Stomach (tissue), 4 donors: ENCODE measurements at regions not wholly inside any gene's neighbourhood (a gene's known extent, or its start where the extent isn't known, plus 50 kb on each side); places are given as distances from the start of the nearest gene placed in this dataset.

Experiments used
- POLR2AphosphoS5 ChIP-seq, 3 donors: sonication (generic); formaldehyde crosslinking; IDR thresholded peaks; one replicate each; pipeline ENCODE4 v1.6.1; 2016; ENCODE audit warnings: antibody characterized with exemption in 3 of 3
- TF ChIP-seq, protein P1 (sequence below), 7 experiments: fragments of 450-650 bp in 4 of 7; fragments of 200-600 bp in 3 of 7; sonication (generic) in 3 of 7; IDR thresholded peaks; one replicate each; pipeline ENCODE4 v1.5.1; 2016 to 2019; ENCODE audit warnings: antibody characterized with exemption in 7 of 7, control low read depth in 2 of 7, mild to moderate bottlenecking in 1 of 7

DNA sequence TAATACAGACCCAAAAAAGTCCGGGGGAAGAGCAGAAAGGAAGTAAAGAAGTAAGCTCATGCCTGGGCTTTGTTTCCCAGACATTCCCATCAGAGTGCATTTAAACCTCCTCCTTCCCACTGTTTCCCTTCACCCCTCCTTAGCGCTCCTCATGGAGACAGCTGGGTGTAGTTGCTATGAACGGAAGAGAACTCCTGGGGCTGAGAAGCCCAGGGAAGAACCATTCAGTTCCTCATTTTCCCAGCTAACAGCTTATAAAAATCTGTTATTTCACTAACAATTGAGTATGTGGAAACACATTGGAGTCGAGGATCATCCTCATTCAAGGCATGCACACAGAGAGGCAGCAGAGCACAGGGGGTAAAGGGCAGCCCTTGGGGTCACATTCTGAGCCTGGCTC lies 299.3 kb downstream of the SHQ1 start:
- TF ChIP-seq, protein P1, sequence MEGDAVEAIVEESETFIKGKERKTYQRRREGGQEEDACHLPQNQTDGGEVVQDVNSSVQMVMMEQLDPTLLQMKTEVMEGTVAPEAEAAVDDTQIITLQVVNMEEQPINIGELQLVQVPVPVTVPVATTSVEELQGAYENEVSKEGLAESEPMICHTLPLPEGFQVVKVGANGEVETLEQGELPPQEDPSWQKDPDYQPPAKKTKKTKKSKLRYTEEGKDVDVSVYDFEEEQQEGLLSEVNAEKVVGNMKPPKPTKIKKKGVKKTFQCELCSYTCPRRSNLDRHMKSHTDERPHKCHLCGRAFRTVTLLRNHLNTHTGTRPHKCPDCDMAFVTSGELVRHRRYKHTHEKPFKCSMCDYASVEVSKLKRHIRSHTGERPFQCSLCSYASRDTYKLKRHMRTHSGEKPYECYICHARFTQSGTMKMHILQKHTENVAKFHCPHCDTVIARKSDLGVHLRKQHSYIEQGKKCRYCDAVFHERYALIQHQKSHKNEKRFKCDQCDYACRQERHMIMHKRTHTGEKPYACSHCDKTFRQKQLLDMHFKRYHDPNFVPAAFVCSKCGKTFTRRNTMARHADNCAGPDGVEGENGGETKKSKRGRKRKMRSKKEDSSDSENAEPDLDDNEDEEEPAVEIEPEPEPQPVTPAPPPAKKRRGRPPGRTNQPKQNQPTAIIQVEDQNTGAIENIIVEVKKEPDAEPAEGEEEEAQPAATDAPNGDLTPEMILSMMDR (IDR thresholded peaks at IDR 0.05) = no peak
- no peak for TF ChIP-seq POLR2AphosphoS5 (IDR thresholded peaks at IDR 0.05)
